HEK293 (cell line): ENCODE measurements at regions not wholly inside any gene's neighbourhood (a gene's known extent, or its start where the extent isn't known, plus 50 kb on each side); places are given as distances from the start of the nearest gene placed in this dataset.

Experiments
- FEZF1 ChIP-seq: fragments of 450-650 bp; formaldehyde crosslinking; IDR thresholded peaks from 2 replicates; pipeline ENCODE4 v1.5.1; 2016; ENCODE audit warnings: missing biosample characterization, missing genetic modification characterization
- GLIS1 ChIP-seq: fragments of 450-650 bp; formaldehyde crosslinking; IDR thresholded peaks from 2 replicates; pipeline ENCODE4 v1.5.1; 2016; ENCODE audit warnings: missing biosample characterization, missing genetic modification characterization
- HOXC10 ChIP-seq: sonication (generic); formaldehyde crosslinking; IDR thresholded peaks from 2 replicates; pipeline ENCODE4 v1.8.1; 2023; ENCODE audit warnings: mild to moderate bottlenecking, missing genetic modification reagents
- IKZF3 ChIP-seq: fragments of 450-650 bp; IDR thresholded peaks from 2 replicates; pipeline ENCODE4 v1.5.0; 2018; ENCODE audit warnings: missing biosample characterization, mild to moderate bottlenecking, missing genetic modification characterization, moderate library complexity
- KLF16 ChIP-seq: fragments of 450-650 bp; formaldehyde crosslinking; IDR thresholded peaks from 2 replicates; pipeline ENCODE4 v1.5.1; 2017; ENCODE audit warnings: missing biosample characterization, missing genetic modification characterization
- OSR2 ChIP-seq: fragments of 450-650 bp; formaldehyde crosslinking; IDR thresholded peaks from 2 replicates; pipeline ENCODE4 v1.5.1; 2016; ENCODE audit warnings: missing biosample characterization, missing genetic modification characterization
- REPIN1 ChIP-seq: fragments of 450-650 bp; formaldehyde crosslinking; IDR thresholded peaks from 2 replicates; pipeline ENCODE4 v1.5.1; 2017; ENCODE audit warnings: missing biosample characterization, missing genetic modification characterization, low read depth
- ZBTB17 ChIP-seq: fragments of 450-650 bp; formaldehyde crosslinking; IDR thresholded peaks from 2 replicates; pipeline ENCODE4 v1.5.1; 2016; ENCODE audit warnings: missing biosample characterization, missing genetic modification characterization
- ZBTB8A ChIP-seq: fragments of 450-650 bp; formaldehyde crosslinking; IDR thresholded peaks from 2 replicates; pipeline ENCODE4 v1.5.1; 2016; ENCODE audit warnings: missing biosample characterization, missing genetic modification characterization
- ZNF140 ChIP-seq: fragments of 450-650 bp; formaldehyde crosslinking; IDR thresholded peaks from 2 replicates; pipeline ENCODE4 v1.5.1; 2016; ENCODE audit warnings: missing biosample characterization, missing genetic modification characterization
- ZNF292 ChIP-seq: fragments of 450-650 bp; formaldehyde crosslinking; IDR thresholded peaks from 2 replicates; pipeline ENCODE4 v1.5.1; 2016; ENCODE audit warnings: low read depth, missing biosample characterization, missing genetic modification characterization, borderline replicate concordance
- ZNF416 ChIP-seq: fragments of 450-650 bp; formaldehyde crosslinking; IDR thresholded peaks from 2 replicates; pipeline ENCODE4 v1.5.1; 2016; ENCODE audit warnings: missing biosample characterization, missing genetic modification characterization
- ZNF48 ChIP-seq: fragments of 450-650 bp; formaldehyde crosslinking; IDR thresholded peaks from 2 replicates; pipeline ENCODE4 v1.5.1; 2016; ENCODE audit warnings: missing biosample characterization, missing genetic modification characterization
- ZNF510 ChIP-seq: fragments of 450-650 bp; formaldehyde crosslinking; IDR thresholded peaks from 2 replicates; pipeline ENCODE4 v1.5.1; 2018; ENCODE audit warnings: mild to moderate bottlenecking, missing genetic modification characterization, missing biosample characterization; ENCODE audit not compliant: insufficient replicate concordance
- ZNF548 ChIP-seq: fragments of 450-650 bp; formaldehyde crosslinking; IDR thresholded peaks from 2 replicates; pipeline ENCODE4 v1.5.1; 2016; ENCODE audit warnings: missing biosample characterization, missing genetic modification characterization
- ZNF664 ChIP-seq: fragments of 450-650 bp; formaldehyde crosslinking; IDR thresholded peaks from 2 replicates; pipeline ENCODE4 v1.5.1; 2016; ENCODE audit warnings: missing biosample characterization, missing genetic modification characterization
- ZNF677 ChIP-seq: fragments of 450-650 bp; IDR thresholded peaks from 2 replicates; pipeline ENCODE4 v1.5.0; 2018; ENCODE audit warnings: missing biosample characterization, mild to moderate bottlenecking, missing genetic modification characterization, moderate library complexity
- ZNF777 ChIP-seq: fragments of 450-650 bp; formaldehyde crosslinking; IDR thresholded peaks from 2 replicates; pipeline ENCODE4 v1.5.1; 2017; ENCODE audit warnings: missing biosample characterization, missing genetic modification characterization, borderline replicate concordance
- TF ChIP-seq, protein P1 (sequence below): fragments of 450-650 bp; formaldehyde crosslinking; IDR thresholded peaks from 2 replicates; pipeline ENCODE4 v1.5.1; 2016; ENCODE audit warnings: missing biosample characterization, missing genetic modification characterization
- TF ChIP-seq, protein P2 (sequence below): fragments of 450-650 bp; formaldehyde crosslinking; IDR thresholded peaks from 2 replicates; pipeline ENCODE4 v1.5.1; 2016; ENCODE audit warnings: missing biosample characterization, missing genetic modification characterization
- TF ChIP-seq, protein P3 (sequence below): fragments of 450-650 bp; formaldehyde crosslinking; IDR thresholded peaks from 2 replicates; pipeline ENCODE4 v1.5.1; 2016; ENCODE audit warnings: missing biosample characterization, missing genetic modification characterization, borderline replicate concordance
- TF ChIP-seq, protein P4 (sequence below): fragments of 450-650 bp; formaldehyde crosslinking; conservative IDR thresholded peaks from 2 replicates; pipeline ENCODE4 v1.5.1; 2016; ENCODE audit warnings: low read depth, missing biosample characterization, missing genetic modification characterization
- TF ChIP-seq, protein P5 (sequence below): fragments of 450-650 bp; formaldehyde crosslinking; IDR thresholded peaks from 2 replicates; pipeline ENCODE4 v1.5.1; 2017; ENCODE audit warnings: missing biosample characterization, mild to moderate bottlenecking, missing genetic modification characterization, moderate library complexity
- TF ChIP-seq, protein P6 (sequence below): fragments of 450-650 bp; formaldehyde crosslinking; IDR thresholded peaks from 2 replicates; pipeline ENCODE4 v1.5.1; 2016; ENCODE audit warnings: missing biosample characterization, missing genetic modification characterization

DNA sequence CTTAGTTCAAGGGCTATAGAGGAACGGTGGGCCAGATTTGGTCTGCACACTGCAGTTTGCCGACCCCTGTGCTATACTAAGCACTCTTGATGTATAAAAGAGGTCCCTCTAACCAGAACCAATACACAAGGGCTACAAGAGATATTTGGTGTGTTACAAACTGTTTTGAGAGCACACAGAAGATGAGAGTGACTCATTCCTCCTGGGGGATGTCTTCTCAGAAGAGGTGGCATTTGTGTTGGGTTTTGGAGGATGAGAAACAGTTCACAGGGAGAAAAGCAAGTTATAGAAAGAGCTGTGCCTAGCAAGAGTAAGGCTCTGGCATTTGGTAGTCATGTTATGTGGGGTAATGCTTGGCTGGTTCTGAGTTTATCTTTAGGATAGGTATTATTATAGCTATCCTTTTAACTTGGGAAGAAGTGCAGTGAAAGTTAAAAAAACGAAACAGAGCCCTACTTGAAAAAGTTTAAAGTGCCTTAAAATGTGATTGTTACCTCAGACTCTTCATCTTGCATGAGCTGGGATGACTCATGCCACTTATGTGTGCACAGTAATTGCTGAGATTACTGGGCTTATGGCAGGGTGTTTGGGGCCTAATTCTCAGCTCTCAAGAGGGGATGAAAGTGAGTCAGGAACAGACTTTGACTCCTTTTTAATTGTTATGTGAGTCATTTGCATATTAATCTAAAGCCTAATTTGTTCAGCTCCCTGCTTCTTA lies 160.4 kb downstream of the KIF20B start (continued):
- TF ChIP-seq, protein P1, sequence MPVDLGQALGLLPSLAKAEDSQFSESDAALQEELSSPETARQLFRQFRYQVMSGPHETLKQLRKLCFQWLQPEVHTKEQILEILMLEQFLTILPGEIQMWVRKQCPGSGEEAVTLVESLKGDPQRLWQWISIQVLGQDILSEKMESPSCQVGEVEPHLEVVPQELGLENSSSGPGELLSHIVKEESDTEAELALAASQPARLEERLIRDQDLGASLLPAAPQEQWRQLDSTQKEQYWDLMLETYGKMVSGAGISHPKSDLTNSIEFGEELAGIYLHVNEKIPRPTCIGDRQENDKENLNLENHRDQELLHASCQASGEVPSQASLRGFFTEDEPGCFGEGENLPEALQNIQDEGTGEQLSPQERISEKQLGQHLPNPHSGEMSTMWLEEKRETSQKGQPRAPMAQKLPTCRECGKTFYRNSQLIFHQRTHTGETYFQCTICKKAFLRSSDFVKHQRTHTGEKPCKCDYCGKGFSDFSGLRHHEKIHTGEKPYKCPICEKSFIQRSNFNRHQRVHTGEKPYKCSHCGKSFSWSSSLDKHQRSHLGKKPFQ (tag by site-specific recombination), result no peak
- TF ChIP-seq, protein P2, sequence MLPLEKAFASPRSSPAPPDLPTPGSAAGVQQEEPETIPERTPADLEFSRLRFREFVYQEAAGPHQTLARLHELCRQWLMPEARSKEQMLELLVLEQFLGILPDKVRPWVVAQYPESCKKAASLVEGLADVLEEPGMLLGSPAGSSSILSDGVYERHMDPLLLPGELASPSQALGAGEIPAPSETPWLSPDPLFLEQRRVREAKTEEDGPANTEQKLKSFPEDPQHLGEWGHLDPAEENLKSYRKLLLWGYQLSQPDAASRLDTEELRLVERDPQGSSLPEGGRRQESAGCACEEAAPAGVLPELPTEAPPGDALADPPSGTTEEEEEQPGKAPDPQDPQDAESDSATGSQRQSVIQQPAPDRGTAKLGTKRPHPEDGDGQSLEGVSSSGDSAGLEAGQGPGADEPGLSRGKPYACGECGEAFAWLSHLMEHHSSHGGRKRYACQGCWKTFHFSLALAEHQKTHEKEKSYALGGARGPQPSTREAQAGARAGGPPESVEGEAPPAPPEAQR (tag by site-specific recombination), result no peak
- TF ChIP-seq, protein P3, sequence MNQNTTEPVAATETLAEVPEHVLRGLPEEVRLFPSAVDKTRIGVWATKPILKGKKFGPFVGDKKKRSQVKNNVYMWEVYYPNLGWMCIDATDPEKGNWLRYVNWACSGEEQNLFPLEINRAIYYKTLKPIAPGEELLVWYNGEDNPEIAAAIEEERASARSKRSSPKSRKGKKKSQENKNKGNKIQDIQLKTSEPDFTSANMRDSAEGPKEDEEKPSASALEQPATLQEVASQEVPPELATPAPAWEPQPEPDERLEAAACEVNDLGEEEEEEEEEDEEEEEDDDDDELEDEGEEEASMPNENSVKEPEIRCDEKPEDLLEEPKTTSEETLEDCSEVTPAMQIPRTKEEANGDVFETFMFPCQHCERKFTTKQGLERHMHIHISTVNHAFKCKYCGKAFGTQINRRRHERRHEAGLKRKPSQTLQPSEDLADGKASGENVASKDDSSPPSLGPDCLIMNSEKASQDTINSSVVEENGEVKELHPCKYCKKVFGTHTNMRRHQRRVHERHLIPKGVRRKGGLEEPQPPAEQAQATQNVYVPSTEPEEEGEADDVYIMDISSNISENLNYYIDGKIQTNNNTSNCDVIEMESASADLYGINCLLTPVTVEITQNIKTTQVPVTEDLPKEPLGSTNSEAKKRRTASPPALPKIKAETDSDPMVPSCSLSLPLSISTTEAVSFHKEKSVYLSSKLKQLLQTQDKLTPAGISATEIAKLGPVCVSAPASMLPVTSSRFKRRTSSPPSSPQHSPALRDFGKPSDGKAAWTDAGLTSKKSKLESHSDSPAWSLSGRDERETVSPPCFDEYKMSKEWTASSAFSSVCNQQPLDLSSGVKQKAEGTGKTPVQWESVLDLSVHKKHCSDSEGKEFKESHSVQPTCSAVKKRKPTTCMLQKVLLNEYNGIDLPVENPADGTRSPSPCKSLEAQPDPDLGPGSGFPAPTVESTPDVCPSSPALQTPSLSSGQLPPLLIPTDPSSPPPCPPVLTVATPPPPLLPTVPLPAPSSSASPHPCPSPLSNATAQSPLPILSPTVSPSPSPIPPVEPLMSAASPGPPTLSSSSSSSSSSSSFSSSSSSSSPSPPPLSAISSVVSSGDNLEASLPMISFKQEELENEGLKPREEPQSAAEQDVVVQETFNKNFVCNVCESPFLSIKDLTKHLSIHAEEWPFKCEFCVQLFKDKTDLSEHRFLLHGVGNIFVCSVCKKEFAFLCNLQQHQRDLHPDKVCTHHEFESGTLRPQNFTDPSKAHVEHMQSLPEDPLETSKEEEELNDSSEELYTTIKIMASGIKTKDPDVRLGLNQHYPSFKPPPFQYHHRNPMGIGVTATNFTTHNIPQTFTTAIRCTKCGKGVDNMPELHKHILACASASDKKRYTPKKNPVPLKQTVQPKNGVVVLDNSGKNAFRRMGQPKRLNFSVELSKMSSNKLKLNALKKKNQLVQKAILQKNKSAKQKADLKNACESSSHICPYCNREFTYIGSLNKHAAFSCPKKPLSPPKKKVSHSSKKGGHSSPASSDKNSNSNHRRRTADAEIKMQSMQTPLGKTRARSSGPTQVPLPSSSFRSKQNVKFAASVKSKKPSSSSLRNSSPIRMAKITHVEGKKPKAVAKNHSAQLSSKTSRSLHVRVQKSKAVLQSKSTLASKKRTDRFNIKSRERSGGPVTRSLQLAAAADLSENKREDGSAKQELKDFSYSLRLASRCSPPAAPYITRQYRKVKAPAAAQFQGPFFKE (tag by site-specific recombination), result no peak
- TF ChIP-seq ZNF416 (tag by site-specific recombination) (no peak), ZBTB8A (peak; percentile 67), REPIN1 (tag by site-specific recombination) (no peak), ZNF140 (tag by site-specific recombination) (no peak), ZNF48 (tag by site-specific recombination) (no peak), KLF16 (tag by site-specific recombination) (no peak), IKZF3 (tag by site-specific recombination) (peak; percentile 41; the same call in 1 of the 2 replicates), OSR2 (peak; percentile 96), ZNF664 (0 out of 2 replicates have a peak, but pooled peaks have one; percentile 49), FEZF1 (tag by site-specific recombination) (peak; percentile 63), ZNF677 (tag by site-specific recombination) (no peak), GLIS1 (tag by site-specific recombination) (peak; percentile 94), HOXC10 (CRISPR knock-in tag) (no peak), ZNF777 (tag by site-specific recombination) (no peak), ZNF510 (tag by site-specific recombination) (no peak), ZNF292 (tag by site-specific recombination) (no peak), ZNF548 (tag by site-specific recombination) (no peak), ZBTB17 (tag by site-specific recombination) (peak; percentile 58; the same call in 1 of the 2 replicates)
- TF ChIP-seq, protein P4, sequence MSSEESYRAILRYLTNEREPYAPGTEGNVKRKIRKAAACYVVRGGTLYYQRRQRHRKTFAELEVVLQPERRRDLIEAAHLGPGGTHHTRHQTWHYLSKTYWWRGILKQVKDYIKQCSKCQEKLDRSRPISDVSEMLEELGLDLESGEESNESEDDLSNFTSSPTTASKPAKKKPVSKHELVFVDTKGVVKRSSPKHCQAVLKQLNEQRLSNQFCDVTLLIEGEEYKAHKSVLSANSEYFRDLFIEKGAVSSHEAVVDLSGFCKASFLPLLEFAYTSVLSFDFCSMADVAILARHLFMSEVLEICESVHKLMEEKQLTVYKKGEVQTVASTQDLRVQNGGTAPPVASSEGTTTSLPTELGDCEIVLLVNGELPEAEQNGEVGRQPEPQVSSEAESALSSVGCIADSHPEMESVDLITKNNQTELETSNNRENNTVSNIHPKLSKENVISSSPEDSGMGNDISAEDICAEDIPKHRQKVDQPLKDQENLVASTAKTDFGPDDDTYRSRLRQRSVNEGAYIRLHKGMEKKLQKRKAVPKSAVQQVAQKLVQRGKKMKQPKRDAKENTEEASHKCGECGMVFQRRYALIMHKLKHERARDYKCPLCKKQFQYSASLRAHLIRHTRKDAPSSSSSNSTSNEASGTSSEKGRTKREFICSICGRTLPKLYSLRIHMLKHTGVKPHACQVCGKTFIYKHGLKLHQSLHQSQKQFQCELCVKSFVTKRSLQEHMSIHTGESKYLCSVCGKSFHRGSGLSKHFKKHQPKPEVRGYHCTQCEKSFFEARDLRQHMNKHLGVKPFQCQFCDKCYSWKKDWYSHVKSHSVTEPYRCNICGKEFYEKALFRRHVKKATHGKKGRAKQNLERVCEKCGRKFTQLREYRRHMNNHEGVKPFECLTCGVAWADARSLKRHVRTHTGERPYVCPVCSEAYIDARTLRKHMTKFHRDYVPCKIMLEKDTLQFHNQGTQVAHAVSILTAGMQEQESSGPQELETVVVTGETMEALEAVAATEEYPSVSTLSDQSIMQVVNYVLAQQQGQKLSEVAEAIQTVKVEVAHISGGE (tag by site-specific recombination), result no peak
- TF ChIP-seq, protein P5, sequence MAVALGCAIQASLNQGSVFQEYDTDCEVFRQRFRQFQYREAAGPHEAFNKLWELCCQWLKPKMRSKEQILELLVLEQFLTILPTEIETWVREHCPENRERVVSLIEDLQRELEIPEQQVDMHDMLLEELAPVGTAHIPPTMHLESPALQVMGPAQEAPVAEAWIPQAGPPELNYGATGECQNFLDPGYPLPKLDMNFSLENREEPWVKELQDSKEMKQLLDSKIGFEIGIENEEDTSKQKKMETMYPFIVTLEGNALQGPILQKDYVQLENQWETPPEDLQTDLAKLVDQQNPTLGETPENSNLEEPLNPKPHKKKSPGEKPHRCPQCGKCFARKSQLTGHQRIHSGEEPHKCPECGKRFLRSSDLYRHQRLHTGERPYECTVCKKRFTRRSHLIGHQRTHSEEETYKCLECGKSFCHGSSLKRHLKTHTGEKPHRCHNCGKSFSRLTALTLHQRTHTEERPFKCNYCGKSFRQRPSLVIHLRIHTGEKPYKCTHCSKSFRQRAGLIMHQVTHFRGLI (tag by site-specific recombination), result peak; percentile 58; the same call in 1 of the 2 replicates
- TF ChIP-seq, protein P6, sequence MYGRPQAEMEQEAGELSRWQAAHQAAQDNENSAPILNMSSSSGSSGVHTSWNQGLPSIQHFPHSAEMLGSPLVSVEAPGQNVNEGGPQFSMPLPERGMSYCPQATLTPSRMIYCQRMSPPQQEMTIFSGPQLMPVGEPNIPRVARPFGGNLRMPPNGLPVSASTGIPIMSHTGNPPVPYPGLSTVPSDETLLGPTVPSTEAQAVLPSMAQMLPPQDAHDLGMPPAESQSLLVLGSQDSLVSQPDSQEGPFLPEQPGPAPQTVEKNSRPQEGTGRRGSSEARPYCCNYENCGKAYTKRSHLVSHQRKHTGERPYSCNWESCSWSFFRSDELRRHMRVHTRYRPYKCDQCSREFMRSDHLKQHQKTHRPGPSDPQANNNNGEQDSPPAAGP (tag by site-specific recombination), result peak; percentile 72; the same call in 1 of the 2 replicates
